ENCODE measurements at regions not wholly inside any gene's neighbourhood (a gene's known extent, or its start where the extent isn't known, plus 50 kb on each side); places are given as distances from the start of the nearest gene placed in this dataset.

- no peaks in the 10 kb centered on the region for H3K27me3 ChIP-seq
- no peaks in the 10 kb centered on the region for H3K4me1 ChIP-seq (ENCODE audit: control insufficient read depth in 1 of 2, insufficient read depth in 1 of 2, low read depth in 1 of 2, low read length in 1 of 2)
- no peak overlapping the region for H3K27ac ChIP-seq
- H3K36me3 ChIP-seq: no peaks in the 10 kb centered on the region
- TF ChIP-seq CTCF (IDR thresholded peaks at IDR 0.05): no peak
- no peaks in the 10 kb centered on the region for H3K9me3 ChIP-seq
- H3K4me3 ChIP-seq (ENCODE audit: low read depth in 1 of 2, low read length in 1 of 2): no peak overlapping the region
Measured at GRCh38 chr6:40183902-40184301, 249.6 kb upstream of the MOCS1 start.

GRCh38 chr6:40181367-40181766, 247.1 kb upstream of the MOCS1 start:
- H3K4me1 ChIP-seq (ENCODE audit: control insufficient read depth in 1 of 2, insufficient read depth in 1 of 2, low read depth in 1 of 2, low read length in 1 of 2): no peaks in the 10 kb centered on the region
- H3K27me3 ChIP-seq: no peaks in the 10 kb centered on the region
- no peaks in the 10 kb centered on the region for H3K9me3 ChIP-seq
- H3K36me3 ChIP-seq: no peaks in the 10 kb centered on the region
- no peak for TF ChIP-seq CTCF (IDR thresholded peaks at IDR 0.05)
- H3K4me3 ChIP-seq (ENCODE audit: low read depth in 1 of 2, low read length in 1 of 2): no peak overlapping the region
- no peak overlapping the region for H3K27ac ChIP-seq

DNA sequence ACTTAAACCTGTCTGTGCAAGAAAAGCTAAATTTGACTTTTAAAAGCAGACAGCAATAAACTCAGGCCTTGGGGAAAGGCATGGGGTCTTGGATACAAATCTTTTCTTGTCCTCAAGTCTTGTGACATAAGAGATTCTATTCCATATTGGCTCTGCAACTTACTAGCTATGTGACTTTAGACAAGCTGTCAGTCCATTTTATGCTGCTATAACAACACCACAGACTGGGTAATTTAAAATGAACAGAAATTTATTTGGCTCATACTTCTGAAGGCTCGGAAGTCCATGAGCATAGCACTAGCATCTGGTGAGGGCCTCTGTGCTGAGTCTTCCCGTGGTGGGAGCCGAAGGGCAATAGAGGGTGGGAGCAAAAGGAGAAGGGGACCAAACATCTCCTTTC, 246.0 kb upstream of the MOCS1 start:
- Histone ChIP-seq H3K9me3 (no peaks in the 10 kb centered on the region), H3K4me3 (ENCODE audit: low read depth in 1 of 2, low read length in 1 of 2) (no peak overlapping the region), H3K27ac (no peak overlapping the region), H3K36me3 (no peaks in the 10 kb centered on the region), H3K4me1 (ENCODE audit: control insufficient read depth in 1 of 2, insufficient read depth in 1 of 2, low read depth in 1 of 2, low read length in 1 of 2) (no peaks in the 10 kb centered on the region), H3K27me3 (no peaks in the 10 kb centered on the region)
- no peak for TF ChIP-seq CTCF (IDR thresholded peaks at IDR 0.05)

DNA sequence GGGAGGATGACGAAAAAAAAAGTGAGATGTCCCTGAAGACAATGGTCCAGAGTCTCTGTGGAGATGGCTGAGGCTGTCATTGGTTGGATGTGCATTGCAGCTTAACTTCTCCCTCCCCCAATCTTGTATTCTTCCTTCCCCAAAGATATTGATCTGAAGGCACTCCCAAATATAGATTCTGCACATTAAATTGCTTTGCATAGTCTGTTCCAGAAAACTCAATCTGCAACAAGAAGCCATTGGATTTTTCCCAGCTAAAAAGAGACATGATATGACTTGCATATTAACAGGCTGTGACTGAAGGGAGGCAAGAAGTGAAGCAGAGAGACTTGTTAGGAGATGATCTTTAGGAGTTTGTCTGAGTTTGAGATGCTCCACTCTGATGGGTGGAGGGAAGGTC, 245.2 kb upstream of the MOCS1 start:
- no peaks in the 10 kb centered on the region for H3K4me1 ChIP-seq (ENCODE audit: control insufficient read depth in 1 of 2, insufficient read depth in 1 of 2, low read depth in 1 of 2, low read length in 1 of 2)
- H3K27me3 ChIP-seq: no peaks in the 10 kb centered on the region
- H3K4me3 ChIP-seq (ENCODE audit: low read depth in 1 of 2, low read length in 1 of 2): no peak overlapping the region
- TF ChIP-seq CTCF (IDR thresholded peaks at IDR 0.05): no peak
- H3K9me3 ChIP-seq: no peaks in the 10 kb centered on the region
- H3K27ac ChIP-seq: no peak overlapping the region
- no peaks in the 10 kb centered on the region for H3K36me3 ChIP-seq

GRCh38 chr6:40177598-40177997, 243.3 kb upstream of the MOCS1 start:
- no peak for TF ChIP-seq CTCF (IDR thresholded peaks at IDR 0.05)
- no peaks in the 10 kb centered on the region for H3K9me3 ChIP-seq

GRCh38 chr6:40176152-40176551, 241.9 kb upstream of the MOCS1 start:
- TF ChIP-seq CTCF (IDR thresholded peaks at IDR 0.05): no peak
- no peaks in the 10 kb centered on the region for H3K27me3 ChIP-seq
- H3K4me3 ChIP-seq (ENCODE audit: low read depth in 1 of 2, low read length in 1 of 2): no peak overlapping the region
- no peaks in the 10 kb centered on the region for H3K4me1 ChIP-seq (ENCODE audit: control insufficient read depth in 1 of 2, insufficient read depth in 1 of 2, low read depth in 1 of 2, low read length in 1 of 2)
- no peaks in the 10 kb centered on the region for H3K36me3 ChIP-seq
- H3K9me3 ChIP-seq: no peaks in the 10 kb centered on the region
- no peak overlapping the region for H3K27ac ChIP-seq

More at GRCh38 chr6:40177598-40177997, 243.3 kb upstream of the MOCS1 start:
- Histone ChIP-seq H3K27me3 (no peaks in the 10 kb centered on the region), H3K4me1 (ENCODE audit: control insufficient read depth in 1 of 2, insufficient read depth in 1 of 2, low read depth in 1 of 2, low read length in 1 of 2) (no peaks in the 10 kb centered on the region), H3K36me3 (no peaks in the 10 kb centered on the region), H3K4me3 (ENCODE audit: low read depth in 1 of 2, low read length in 1 of 2) (no peak overlapping the region), H3K27ac (no peak overlapping the region)

Measured in neutrophil (primary cell).